ENCODE measurements at regions not wholly inside any gene's neighbourhood (a gene's known extent, or its start where the extent isn't known, plus 50 kb on each side); places are given as distances from the start of the nearest gene placed in this dataset.

DNA sequence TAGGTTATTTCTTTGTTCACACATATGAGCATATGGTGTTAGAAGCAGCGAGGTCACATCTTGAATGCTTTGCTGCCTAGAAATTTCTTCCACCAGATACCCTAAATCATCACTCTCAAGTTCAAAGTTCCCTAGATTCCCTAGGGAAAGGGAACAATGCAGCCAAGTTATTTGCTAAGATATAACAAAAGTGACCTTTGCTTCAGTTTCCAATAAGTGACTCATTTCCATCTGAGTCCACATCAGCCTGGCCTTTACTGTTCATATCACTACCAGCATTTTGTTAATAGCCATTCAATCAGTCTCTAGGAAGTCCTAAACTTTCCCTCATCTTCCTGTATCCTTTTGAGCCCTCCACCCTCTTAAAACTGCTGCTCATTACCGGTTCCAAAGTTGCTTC is 1502.5 kb downstream of the KCNT2 start:
- Histone ChIP-seq H3K27ac (no peak overlapping the region), H3K36me3 (no peaks in the 10 kb centered on the region), H3K4me3 (no peak overlapping the region), H3K4me1 (no peaks in the 10 kb centered on the region), H3K9me3 (peaks cover 0 to 16% (median 5%) of the 10 kb centered on the region in 12 donors), H3K27me3 (no peaks in the 10 kb centered on the region)
- intact Hi-C loops (cut with DNase I): no loop called here
- no peak for DNase-seq
- no peak for ATAC-seq
- 41 to 53% (median 42%) methylated on average over 2 of the region's 2 CpGs for WGBS, 4 donors
- no peak for TF ChIP-seq CTCF (IDR thresholded peaks at IDR 0.05)
- no peak for TF ChIP-seq POLR2A (IDR thresholded peaks at IDR 0.05)

DNA sequence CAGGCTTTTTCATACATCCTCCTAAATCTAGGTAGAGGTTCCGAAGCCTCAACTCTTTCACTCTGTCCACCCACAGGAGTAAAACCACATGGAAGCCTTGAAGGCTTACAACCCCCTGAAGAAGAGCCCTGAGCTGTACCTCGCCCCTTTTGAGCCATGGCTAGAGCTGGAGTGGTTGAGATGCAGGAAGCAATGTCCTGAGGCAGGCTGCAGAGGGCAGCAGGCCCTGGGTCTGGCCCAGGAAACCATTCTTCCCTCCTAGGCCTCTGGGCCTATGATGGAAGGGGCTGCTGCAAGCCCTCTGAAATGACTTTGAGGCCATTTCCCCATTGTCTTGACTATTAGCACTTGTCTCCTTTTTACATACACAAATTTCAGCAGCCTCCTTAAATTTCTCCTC is 1503.0 kb downstream of the KCNT2 start:
- ATAC-seq: no peak

DNA sequence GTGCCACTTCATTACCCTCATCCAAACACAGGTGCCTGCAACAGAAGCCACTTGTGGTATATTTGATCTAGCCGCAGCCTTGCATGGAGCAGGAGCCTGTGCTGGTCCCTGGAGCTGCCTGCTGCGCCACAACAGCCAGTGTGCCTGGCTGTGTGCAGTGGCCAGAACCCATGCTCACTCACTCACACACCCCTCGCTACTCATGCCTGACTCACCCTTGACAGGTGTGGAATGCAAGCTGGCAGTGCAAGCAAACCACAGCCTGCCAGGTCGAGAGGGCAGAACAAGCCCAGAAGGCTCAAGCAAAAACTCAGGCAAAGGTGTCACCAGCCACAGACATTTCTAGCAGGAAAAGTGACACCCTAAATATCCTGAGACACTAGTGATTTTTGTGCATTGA is 1510.9 kb downstream of the KCNT2 start:
- DNase-seq (no peak), ATAC-seq (no peak)
- 62 to 78% (median 73%) methylated on average over 4 of the region's 4 CpGs for WGBS, 4 donors
- H3K9me3 ChIP-seq: no peaks in the 10 kb centered on the region
- intact Hi-C loops (cut with DNase I): no loop called here
- H3K4me1 ChIP-seq: no peaks in the 10 kb centered on the region
- H3K36me3 ChIP-seq: no peaks in the 10 kb centered on the region
- TF ChIP-seq POLR2A (IDR thresholded peaks at IDR 0.05) (no peak), CTCF (IDR thresholded peaks at IDR 0.05) (no peak)
- no peak overlapping the region for H3K27ac ChIP-seq
- no peaks in the 10 kb centered on the region for H3K27me3 ChIP-seq
- no peak overlapping the region for H3K4me3 ChIP-seq

More for the DNA sequence above, 1503.0 kb downstream of the KCNT2 start:
- Histone ChIP-seq H3K4me3 (no peak overlapping the region), H3K4me1 (no peaks in the 10 kb centered on the region), H3K9me3 (peaks cover 0 to 15% (median 4%) of the 10 kb centered on the region in 12 donors), H3K36me3 (no peaks in the 10 kb centered on the region), H3K27ac (no peak overlapping the region), H3K27me3 (no peaks in the 10 kb centered on the region)
- intact Hi-C loops (cut with DNase I): no loop called here
- WGBS, 4 donors: 23 to 58% (median 45%) methylated on average over 2 of the region's 2 CpGs
- no peak for DNase-seq
- no peak for TF ChIP-seq CTCF (IDR thresholded peaks at IDR 0.05)
- TF ChIP-seq POLR2A (IDR thresholded peaks at IDR 0.05): no peak

DNA sequence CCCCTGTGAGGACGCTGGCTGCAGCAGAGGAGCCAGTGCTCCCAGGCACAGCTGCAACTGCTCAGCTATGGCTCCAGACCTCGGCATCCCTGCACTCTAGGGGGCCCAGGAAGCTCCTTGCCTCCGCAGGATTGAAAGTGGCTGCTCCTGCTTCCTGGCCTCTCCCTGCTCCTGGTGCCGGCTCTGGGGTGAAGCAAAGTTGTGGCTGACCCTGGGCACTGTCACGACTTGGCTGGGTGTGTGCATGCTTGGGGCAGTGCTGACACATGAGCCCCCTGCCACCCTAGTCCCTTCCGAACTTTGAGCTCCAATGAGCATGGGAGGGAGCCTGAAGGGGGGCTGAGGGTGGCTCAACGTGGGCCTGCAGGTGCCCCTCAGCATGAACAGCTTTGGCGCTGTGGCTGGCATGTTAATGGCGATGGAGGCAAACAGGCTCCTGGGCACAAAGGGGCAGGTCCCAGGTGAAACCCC is 1512.2 kb downstream of the KCNT2 start:
- no peaks in the 10 kb centered on the region for H3K36me3 ChIP-seq
- WGBS, 4 donors: 71 to 76% (median 72%) methylated on average over 9 of the region's 9 CpGs
- peak in 1 of 5 donors; percentile 42 for DNase-seq
- no peaks in the 10 kb centered on the region for H3K9me3 ChIP-seq
- no peak overlapping the region for H3K4me3 ChIP-seq
- TF ChIP-seq POLR2A (IDR thresholded peaks at IDR 0.05) (no peak), CTCF (IDR thresholded peaks at IDR 0.05) (no peak)
- H3K27me3 ChIP-seq: no peaks in the 10 kb centered on the region
- H3K4me1 ChIP-seq: no peaks in the 10 kb centered on the region
- H3K27ac ChIP-seq: no peak overlapping the region
- intact Hi-C loops (cut with DNase I): no loop called here
- no peak for ATAC-seq

All from heart left ventricle (tissue), 16 donors.